CD4-positive, alpha-beta T cell treated with Interleukin-2 at 100 ng/mL for 4 hours (primary cell): ENCODE measurements at regions not wholly inside any gene's neighbourhood (a gene's known extent, or its start where the extent isn't known, plus 50 kb on each side); places are given as distances from the start of the nearest gene placed in this dataset.
"Not testable (repeated sequence)": the region's sequence is repeated elsewhere in the genome, so short reads cannot be mapped to it uniquely, and the experiment has no call there.

Experiments used
- DNase-seq: peaks from one replicate; pipeline ENCODE4 v3.0.0-alpha.2; 2020; ENCODE audit warnings: low spot score

GRCh38 chr1:195748969-195749368 lies 859.3 kb downstream of the KCNT2 start:
- no peak for DNase-seq

- no peak for DNase-seq
Observed at GRCh38 chr1:195745189-195746010, 862.8 kb downstream of the KCNT2 start.

GRCh38 chr1:195744256-195744655 lies 864.0 kb downstream of the KCNT2 start:
- DNase-seq: no peak

- DNase-seq: no peak
Observed at GRCh38 chr1:195740862-195741261, 867.4 kb downstream of the KCNT2 start.

- no peak for DNase-seq
Observed at GRCh38 chr1:195738966-195739650, 869.1 kb downstream of the KCNT2 start.

DNA sequence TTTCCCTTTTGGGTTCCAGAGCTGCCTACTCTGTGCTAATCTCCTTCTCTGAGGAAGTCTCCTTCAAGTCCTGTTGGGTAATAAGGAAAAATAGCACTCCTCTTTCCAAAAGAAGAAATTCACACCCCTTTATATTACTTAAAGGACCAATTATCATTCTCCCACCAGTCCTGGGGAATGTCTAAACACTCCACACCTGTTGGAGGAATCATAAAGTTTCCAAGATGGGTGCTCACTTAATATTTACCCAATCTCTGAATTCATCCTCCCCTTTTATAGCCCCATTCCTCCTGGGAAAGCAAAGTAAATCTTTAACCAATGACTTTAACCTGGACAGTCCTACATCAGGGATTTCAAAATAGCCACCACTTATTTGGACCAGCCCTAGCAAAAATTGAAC lies 873.1 kb downstream of the KCNT2 start:
- DNase-seq: no peak

- DNase-seq: no peak
Observed at GRCh38 chr1:195733826-195734225, 874.4 kb downstream of the KCNT2 start.

DNA sequence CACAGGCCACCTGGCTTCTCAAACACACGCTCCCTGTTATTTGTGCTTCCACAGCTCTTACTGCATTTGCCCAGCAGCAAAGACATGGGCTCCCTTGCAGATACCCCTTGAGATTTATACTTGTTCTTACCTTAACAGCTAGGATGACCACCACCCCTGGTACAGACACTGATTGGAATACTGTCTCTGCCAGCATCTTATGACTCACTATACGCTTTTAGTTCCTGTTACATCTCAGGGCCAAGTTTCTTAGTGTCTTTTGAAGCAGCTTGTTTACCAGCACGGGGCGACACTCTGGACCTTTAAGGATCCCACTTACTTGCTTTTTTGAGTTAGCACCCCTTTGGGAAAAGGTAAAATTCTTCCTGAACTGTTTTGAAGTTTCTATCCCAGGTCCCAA lies 874.8 kb downstream of the KCNT2 start:
- no peak for DNase-seq

DNA sequence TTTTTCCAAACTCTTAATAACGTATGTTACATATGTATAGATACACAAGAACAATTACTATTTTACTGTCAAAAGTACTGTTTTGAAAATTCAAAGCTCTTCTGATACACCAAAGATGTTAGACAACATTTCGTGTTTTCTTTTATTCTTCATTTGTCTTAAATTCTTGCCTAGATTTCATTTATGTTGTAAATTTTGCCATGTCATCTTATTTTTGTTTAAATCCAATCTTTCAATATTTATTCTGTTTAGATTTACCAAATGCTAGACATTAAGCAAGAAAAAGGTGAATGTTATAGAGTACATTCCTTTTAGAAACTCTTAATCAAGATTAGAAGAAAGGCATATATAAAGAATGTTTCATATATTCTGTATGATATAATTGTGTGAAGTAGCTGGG lies 876.9 kb downstream of the KCNT2 start:
- no peak for DNase-seq

- no peak for DNase-seq
Observed at GRCh38 chr1:195723796-195724194, 884.4 kb downstream of the KCNT2 start.

GRCh38 chr1:195722852-195723795 lies 885.1 kb downstream of the KCNT2 start:
- not testable (repeated sequence) for DNase-seq

DNA sequence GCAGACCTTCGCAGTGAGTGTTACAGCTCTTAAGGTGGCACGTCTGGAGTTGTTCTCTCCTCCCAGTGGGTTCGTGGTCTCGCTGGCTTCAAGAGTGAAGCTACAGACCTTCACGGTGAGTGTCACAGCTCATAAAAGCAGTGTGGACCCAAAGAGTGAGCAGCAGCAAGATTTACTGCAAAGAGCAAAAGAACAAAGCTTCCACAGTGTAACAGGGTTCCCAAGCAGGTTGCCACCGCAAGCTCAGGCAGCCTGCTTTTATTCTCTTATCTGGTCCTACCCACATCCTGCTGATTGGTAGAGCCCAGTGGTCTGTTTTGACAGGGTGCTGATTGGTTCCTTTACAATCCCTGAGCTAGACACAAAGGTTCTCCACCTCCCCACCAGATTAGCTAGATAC lies 886.1 kb downstream of the KCNT2 start:
- DNase-seq: not testable (repeated sequence)

GRCh38 chr1:195721210-195721971 lies 886.8 kb downstream of the KCNT2 start:
- no peak for DNase-seq

GRCh38 chr1:195717651-195718050 lies 890.6 kb downstream of the KCNT2 start:
- no peak for DNase-seq

DNA sequence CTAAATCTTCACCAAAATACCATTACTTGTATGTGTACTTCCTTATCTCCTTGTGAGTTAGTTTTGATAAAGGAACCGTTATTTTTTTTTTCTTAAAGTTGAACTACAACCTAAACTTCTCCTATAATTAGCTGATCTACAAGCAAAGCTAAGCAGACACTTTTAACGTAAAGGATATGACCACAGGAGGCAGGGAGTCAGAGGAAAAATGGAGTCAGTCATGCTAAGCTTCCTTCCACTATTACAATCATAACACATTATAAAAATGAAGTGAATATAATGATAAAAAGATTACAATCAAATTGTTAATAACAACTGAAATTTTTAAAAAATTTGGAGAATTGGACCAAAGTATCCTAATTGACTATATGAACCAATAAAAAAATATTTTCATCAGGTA lies 892.6 kb downstream of the KCNT2 start:
- no peak for DNase-seq

- DNase-seq: no peak
Observed at GRCh38 chr1:195714248-195714647, 894.0 kb downstream of the KCNT2 start.

DNA sequence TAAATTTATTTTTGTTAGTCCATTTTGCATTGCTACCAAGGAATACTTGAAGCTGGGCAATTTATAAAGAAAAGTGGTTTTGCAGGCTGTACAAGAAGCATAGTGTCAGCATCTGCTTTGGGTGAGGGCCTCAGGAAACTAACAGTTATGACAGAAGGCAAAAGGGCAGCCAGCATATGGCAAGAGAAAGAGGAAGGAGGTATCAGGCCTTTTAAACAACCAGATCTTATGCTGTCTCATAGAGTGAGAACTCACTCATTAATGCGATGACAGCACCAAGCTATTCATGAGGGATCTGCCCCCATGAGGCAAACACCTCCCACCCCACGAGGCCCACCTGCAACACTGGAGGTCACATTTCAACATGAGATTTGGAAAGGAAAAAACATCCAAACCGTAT lies 898.4 kb downstream of the KCNT2 start:
- DNase-seq: no peak

GRCh38 chr1:195704028-195704427 lies 904.2 kb downstream of the KCNT2 start:
- DNase-seq: no peak

GRCh38 chr1:195701149-195701548 lies 907.1 kb downstream of the KCNT2 start:
- DNase-seq: no peak

- DNase-seq: no peak
Observed at GRCh38 chr1:195697130-195697529, 911.1 kb downstream of the KCNT2 start.

- no peak for DNase-seq
Observed at GRCh38 chr1:195686764-195687163, 921.5 kb downstream of the KCNT2 start.

DNA sequence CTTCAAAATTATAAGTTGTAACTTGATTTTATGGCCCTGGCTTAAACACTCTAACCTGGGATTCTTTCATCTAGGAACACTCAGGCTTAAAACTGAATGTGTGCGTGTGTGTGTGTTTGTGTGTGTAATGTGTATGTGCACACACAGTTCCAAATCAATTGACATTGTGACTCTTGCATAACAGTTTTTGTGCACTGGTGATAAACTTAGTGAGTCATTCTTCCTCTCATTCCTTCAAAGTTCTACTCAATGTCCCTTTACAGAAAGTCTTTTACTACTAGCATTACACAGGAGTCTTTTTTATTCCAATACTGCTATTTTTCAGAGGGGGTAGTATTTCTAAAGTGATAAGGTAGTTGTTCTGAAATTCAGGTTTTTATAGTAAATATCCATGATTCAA lies 943.6 kb downstream of the KCNT2 start:
- DNase-seq: no peak
